ENCODE measurements at regions not wholly inside any gene's neighbourhood (a gene's known extent, or its start where the extent isn't known, plus 50 kb on each side); places are given as distances from the start of the nearest gene placed in this dataset.

DNA sequence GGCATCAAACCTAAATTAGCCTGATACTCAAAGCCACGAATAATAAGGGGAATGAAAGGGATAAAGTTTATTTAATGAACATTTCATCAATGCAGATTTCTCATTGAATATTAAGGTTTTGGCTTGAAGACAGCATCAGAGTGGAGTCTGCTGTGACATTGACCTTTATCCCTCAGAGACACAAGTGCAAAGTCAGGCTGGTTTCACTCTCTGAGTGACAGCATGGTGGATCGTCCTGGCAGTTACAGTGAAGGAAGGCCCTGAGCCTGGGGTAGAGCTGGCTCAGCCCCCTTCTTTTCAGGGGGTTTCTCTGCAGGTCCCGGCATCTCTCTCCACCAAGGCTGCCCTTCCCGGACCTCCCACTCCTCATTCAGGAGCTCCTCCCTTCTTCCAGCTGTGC, 503.1 kb downstream of the PREX1 start:
- no peak for DNase-seq

GRCh38 chr20:48321271-48321670, 506.5 kb downstream of the PREX1 start:
- DNase-seq, result no peak

GRCh38 chr20:48319943-48320584, 507.7 kb downstream of the PREX1 start:
- no peak for DNase-seq

DNA sequence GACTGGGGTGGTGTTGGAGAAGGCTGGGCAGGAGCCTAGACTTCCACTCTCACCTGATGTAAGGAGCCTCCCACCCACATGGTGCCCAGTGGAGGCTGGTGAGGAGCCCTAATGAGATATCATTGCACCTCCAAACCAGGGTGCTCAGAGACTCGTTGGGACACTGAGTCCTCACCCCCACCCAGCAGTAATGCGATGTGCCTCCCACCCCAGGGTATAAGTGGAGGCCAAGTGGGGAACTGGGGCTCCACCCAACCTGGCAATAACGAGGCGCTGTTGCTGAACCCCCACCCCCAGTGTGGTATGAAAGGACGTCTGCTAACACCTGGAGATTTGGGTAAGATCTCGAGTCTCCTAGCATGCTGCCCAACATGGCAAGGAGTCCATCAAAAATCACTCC, 510.2 kb downstream of the PREX1 start:
- DNase-seq, result no peak

- DNase-seq, result no peak
Measured at GRCh38 chr20:48314925-48315592, 512.7 kb downstream of the PREX1 start.

GRCh38 chr20:48313324-48313723, 514.5 kb downstream of the PREX1 start:
- no peak for DNase-seq

DNA sequence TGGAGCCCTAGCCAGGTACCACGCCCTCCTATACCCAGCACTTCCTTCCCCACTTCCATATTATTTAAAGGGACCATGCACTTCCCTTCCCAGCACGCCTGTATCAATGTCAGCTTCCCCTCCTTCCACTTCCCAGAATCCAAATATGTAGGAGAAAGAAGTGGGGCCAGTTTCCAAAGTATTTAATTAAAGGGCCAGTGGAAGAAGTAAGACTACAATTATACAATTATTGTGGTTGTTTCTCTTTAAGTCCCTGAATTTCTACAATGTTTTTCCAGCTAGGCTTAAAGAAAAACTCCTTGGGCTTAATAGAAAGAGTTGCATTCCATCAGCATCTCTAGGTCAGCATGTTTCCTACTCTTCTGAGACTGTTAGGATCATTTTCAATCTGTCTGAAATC, 515.8 kb downstream of the PREX1 start:
- DNase-seq, result no peak

GRCh38 chr20:48310305-48310704, 517.5 kb downstream of the PREX1 start:
- no peak for DNase-seq

DNA sequence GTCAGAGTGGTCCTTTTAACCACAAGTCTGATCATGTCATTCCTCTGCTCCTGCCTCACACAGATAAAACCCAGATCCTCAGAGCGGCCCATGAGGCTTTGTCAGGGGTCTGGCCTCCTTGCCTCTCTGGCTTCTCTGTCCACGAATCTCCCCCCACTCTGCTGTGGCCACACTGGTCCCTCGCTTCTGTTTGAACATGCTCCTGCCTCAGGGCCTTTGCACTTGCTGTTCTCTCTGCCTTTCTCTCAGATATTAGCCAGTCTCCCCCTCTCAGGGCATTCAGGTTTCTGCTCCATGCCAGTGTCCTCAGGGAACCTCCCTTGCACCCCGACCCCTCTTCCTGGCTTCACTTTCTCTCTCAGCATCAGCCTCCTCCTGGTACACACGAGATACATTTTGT, 518.5 kb downstream of the PREX1 start:
- DNase-seq, result no peak

- no peak for DNase-seq
Measured at GRCh38 chr20:48308882-48309281, 518.9 kb downstream of the PREX1 start.

DNA sequence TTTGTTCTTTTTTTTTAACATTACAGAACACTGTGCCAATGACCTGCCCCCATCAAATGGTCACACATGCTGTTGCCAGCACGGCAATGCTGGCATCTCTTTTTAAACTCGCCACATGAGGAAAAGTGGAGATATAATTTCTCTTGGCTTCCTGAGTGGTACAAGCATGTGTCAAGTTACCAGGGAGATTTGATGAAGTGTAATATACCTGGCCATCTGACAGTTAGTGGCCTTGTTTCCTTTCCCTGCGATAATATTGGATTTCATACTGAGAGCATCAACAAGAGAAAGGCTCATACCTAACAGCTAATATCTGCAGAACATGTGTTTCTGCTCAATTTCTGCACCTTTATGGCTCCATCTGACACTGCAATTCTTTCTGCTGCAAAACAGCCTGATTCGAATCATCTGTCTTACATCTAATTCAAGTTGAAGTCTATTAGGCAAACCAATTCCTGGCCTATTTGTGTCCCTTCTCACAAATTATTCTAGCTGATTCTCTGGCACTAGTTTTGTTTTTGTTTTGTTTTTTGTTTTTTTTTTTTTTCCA, 519.5 kb downstream of the PREX1 start:
- DNase-seq, result no peak

DNA sequence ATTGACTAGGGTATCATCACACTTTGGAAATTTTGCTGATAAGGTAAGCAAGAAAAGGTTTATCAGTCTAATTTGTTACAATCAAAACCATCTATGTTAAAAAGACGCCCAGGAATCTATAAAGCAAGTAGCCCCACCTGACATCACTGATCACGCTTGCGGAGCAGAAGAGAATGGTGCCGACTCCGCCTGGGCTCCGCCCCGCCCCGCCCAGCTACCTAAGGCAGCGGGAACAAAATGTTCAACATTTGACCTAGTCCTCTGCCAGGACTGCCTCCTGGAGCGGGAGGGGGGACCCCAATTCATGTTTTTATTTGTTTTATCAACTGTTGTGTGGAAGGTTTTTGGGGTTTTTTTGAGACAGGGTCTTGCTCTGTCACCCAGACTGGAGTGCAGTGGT, 520.5 kb downstream of the PREX1 start:
- DNase-seq, result no peak

DNA sequence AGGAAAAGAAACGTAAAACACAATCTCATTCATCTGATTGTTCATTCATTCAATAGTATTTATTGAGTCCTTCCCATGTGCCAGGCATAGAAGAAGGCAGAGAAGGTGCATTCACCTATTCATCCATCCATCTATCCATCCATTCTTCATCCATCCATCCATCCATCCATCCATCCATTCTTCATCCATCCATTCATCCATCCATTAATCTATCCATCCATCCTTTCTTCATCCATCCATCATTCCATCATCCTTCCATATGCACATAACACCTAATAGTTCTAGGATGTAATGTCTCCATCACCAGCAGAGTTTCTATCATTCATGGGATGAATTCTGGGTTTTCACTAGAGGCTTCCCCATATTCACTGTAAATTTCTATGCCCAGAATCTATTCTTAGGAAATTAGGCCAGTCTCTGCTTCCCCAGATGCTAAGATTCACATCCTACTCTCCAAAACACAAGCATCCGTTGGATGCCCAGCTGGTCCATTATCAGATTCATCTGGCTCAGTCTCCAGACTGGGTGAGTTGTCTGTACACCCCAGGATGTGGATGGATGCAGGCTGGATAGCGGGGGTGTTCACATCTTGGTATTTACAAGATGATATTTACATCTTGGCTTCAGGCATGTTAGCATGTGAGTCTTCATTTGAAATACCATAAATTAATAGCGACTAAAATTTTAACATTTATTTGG, 517.7 kb upstream of the SULF2 start:
- DNase-seq, result no peak

DNA sequence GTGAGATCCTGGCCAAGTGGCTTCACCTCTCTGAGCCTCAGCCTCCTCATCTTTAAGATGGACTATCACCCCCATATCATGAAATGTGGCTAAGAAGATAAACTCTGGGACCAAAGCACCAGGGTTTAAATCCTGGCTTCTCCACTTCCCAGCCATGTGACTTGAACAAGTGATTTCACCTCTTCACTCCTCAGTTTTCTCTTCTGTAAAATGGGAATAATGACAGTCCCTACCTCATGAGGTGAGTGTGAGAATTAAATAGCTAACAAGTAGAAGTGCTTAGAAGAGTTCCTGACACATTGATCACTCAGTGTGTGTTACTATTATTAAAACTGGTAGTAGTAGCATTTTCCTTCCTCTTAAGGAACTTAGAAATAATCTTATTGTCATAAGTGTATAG, 516.9 kb upstream of the SULF2 start:
- no peak for DNase-seq

DNA sequence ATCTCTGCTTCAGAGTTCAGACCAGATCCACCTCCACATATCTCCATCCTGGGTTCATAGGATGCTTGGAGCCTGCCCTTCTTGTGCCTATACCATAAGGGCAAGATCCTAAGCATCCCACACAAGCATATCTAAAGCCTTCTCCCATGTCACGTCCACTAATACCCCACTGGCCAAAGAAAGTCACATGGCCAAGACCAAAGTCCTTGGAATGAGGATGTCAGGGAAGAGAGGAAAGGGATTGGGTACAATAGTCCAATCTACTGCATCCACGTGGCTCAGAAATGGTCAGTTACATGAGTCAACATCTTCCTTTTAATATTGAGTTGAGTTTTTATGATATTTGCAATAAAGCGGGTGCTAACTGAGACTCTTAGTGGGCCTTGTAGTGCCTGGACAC, 515.9 kb upstream of the SULF2 start:
- DNase-seq, result no peak

GRCh38 chr20:48300529-48300928, 515.2 kb upstream of the SULF2 start:
- DNase-seq, result no peak

- DNase-seq, result no peak
Measured at GRCh38 chr20:48298851-48299484, 513.7 kb upstream of the SULF2 start.

DNA sequence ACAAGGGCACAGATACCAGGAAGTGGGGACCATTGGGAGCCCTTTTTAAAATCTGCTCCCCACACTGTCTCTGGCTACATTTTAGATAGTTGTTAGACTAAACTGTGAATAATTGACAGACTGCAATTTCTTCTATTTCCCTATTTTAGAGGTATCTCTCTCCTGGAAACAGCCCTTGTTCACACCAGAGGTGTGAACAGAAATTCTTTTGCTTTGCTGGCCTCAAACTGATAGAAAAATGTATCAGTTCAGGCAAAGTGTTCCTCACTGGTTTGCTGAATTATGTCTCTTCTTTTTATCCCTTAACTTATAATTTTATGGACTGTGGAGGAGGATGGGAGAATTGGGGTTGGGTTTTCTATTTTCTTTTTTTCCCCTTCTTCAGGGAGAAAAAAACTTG, 513.2 kb upstream of the SULF2 start:
- no peak for DNase-seq

GRCh38 chr20:48295966-48296421, 510.7 kb upstream of the SULF2 start:
- DNase-seq, result no peak

- no peak for DNase-seq
Measured at GRCh38 chr20:48295445-48295903, 510.2 kb upstream of the SULF2 start.

GRCh38 chr20:48294942-48295341, 509.7 kb upstream of the SULF2 start:
- DNase-seq, result no peak

DNA sequence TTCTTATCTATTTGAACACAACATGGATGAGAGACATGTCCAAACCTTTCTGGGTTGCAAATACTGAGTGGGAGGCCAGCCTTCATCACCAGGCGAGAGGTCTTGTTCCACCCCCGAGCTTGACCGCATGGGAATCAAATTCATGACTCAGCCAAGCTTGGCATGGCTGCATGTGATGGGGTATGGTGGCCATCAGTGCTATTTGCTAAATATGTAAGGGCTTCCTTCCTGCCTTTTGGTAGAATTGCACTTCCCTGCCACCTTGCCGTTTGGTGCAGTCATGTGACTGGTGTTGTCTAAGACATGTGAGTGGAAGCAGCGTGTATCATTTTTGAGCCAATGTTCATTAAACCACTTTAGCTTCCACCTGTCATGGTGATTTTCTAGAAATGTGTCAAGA, 508.9 kb upstream of the SULF2 start:
- no peak for DNase-seq

DNA sequence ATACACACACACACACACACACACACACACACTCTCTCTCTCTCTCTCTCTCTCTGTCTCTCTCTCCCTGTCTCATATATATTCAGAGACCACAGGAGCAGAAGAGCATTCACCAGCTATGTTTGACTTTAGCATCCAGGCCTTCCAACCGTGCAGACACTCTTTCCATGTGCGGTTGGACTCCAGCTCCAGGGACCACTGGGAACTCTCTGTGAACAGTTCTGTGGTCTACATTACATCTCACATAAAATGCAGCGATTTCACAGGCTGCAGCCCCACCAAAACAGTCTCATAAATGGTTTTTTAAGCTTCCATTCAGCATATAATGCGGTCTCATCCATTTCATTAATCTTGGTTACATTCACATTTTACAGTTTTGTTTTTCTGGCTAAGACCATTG, 508.4 kb upstream of the SULF2 start:
- no peak for DNase-seq
